GM12878 (cell line): ENCODE measurements at regions not wholly inside any gene's neighbourhood (a gene's known extent, or its start where the extent isn't known, plus 50 kb on each side); places are given as distances from the start of the nearest gene placed in this dataset.

Experiments used
- ATAC-seq: fragments of 200-7000 bp; cut with Tn5 transposase; 3 replicates; pipeline ENCODE4 v1.9.1; 2020; ENCODE audit warnings: mild to moderate bottlenecking, moderate library complexity
- BruUV-seq: library from RNA; stranded (reverse); fragments of 400-500 nt; replicated peaks from 2 replicates; lab custom pipeline; 2021; lab: Mats Ljungman, UMichigan
- CTCF ChIA-PET: fragments of 300-600 bp; sonication (Branson Sonifier 250); formaldehyde crosslinking; extraction: SDS; loops from one replicate; lab custom pipeline; 2021; ENCODE audit warnings: inconsistent platforms; lab: Yijun Ruan, JAX
- POLR2A ChIA-PET: fragments of 350-600 bp; formaldehyde crosslinking; extraction: SDS; loops from one replicate; lab custom pipeline; 2021; ENCODE audit warnings: inconsistent platforms; lab: Charles Lee
- RAD21 ChIA-PET: fragments of 300-600 bp; sonication (Branson Sonifier 250); formaldehyde crosslinking; loops from one replicate; lab custom pipeline; 2023; ENCODE audit warnings: antibody characterized with exemption; ENCODE audit not compliant: unreplicated experiment; lab: Charles Lee
- SMC1A ChIA-PET: fragments of 300-600 bp; sonication (Branson Sonifier 250); formaldehyde crosslinking; loops from one replicate; lab custom pipeline; 2023; ENCODE audit not compliant: unreplicated experiment, uncharacterized antibody; lab: Charles Lee
- DNase-seq: peaks from one replicate; pipeline ENCODE4 v3.0.0-alpha.2; 2011; ENCODE audit warnings: low read depth, low spot score
- FAIRE-seq: peaks from 3 replicates; lab custom pipeline; 2011; peaks lifted over from hg19 to GRCh38; lab: Jason Lieb, UNC
- H2AFZ ChIP-seq: 2 replicates; pipeline ENCODE4 v1.6.0; 2011; ENCODE audit warnings: low read depth, low read length, control low read depth; ENCODE audit not compliant: control insufficient read depth
- H3K27ac ChIP-seq: 2 replicates; pipeline ENCODE4 v1.5.1; 2011; ENCODE audit warnings: control low read depth; ENCODE audit not compliant: control insufficient read depth, insufficient read depth
- H3K27me3 ChIP-seq, 2 experiments: replicated peaks in 1 of 2; 2 replicates each; pipeline versions ENCODE4 v1.6.0 to v1.6.1; 2011; ENCODE audit warnings: low read length in 1 of 2; ENCODE audit not compliant: control insufficient read depth in 2 of 2, insufficient read depth in 2 of 2
- H3K36me3 ChIP-seq, 2 experiments: 2 replicates each; pipeline ENCODE4 v1.5.1; 2011; ENCODE audit warnings: low read length in 1 of 2; ENCODE audit not compliant: control insufficient read depth in 2 of 2, insufficient read depth in 2 of 2
- H3K4me1 ChIP-seq: 2 replicates; pipeline ENCODE4 v1.6.1; 2011; ENCODE audit warnings: mild to moderate bottlenecking, low read length, moderate library complexity, mixed read lengths; ENCODE audit not compliant: control insufficient read depth, insufficient read depth
- H3K4me2 ChIP-seq: 2 replicates; pipeline ENCODE4 v1.6.0; 2011; ENCODE audit warnings: control low read depth; ENCODE audit not compliant: control insufficient read depth, insufficient read depth
- H3K4me3 ChIP-seq: fragments of 200-600 bp; sonication (generic); 2 replicates; pipeline ENCODE4 v1.5.1; 2016
- H3K79me2 ChIP-seq: 2 replicates; pipeline ENCODE4 v1.6.0; 2011; ENCODE audit warnings: low read length; ENCODE audit not compliant: control insufficient read depth, insufficient read depth
- H3K9ac ChIP-seq: 2 replicates; pipeline ENCODE4 v1.8.0; 2011; ENCODE audit warnings: low read length, control low read depth, mixed read lengths; ENCODE audit not compliant: control insufficient read depth, insufficient read depth
- H3K9me3 ChIP-seq: replicated peaks from 3 replicates; pipeline ENCODE4 v1.5.1; 2011; ENCODE audit warnings: mild to moderate bottlenecking, low read length; ENCODE audit not compliant: control insufficient read depth, insufficient read depth
- H4K20me1 ChIP-seq: 2 replicates; pipeline ENCODE4 v1.6.0; 2011; ENCODE audit not compliant: control insufficient read depth, insufficient read depth
- ATF3 ChIP-seq: IDR thresholded peaks from 2 replicates; pipeline ENCODE4 v1.6.1; 2011; ENCODE audit warnings: low read depth, mild to moderate bottlenecking, low read length, moderate library complexity, borderline replicate concordance; ENCODE audit errors: extremely low read depth
- E4F1 ChIP-seq: fragments of 450-650 bp; IDR thresholded peaks from 2 replicates; pipeline ENCODE4 v1.6.1; 2018; ENCODE audit warnings: borderline replicate concordance, mild to moderate bottlenecking; ENCODE audit not compliant: partially characterized antibody
- HDGF ChIP-seq: fragments of 450-650 bp; IDR thresholded peaks from 2 replicates; pipeline ENCODE4 v1.6.1; 2016; ENCODE audit warnings: antibody characterized with exemption
- IRF3 ChIP-seq: fragments of 450-650 bp; IDR thresholded peaks from 2 replicates; pipeline ENCODE4 v1.6.1; 2014; ENCODE audit warnings: mild to moderate bottlenecking
- LARP7 ChIP-seq: fragments of 450-650 bp; IDR thresholded peaks from 2 replicates; pipeline ENCODE4 v1.6.1; 2017; ENCODE audit warnings: mild to moderate bottlenecking
- MEF2A ChIP-seq: IDR thresholded peaks from 2 replicates; pipeline ENCODE4 v1.6.1; 2011; ENCODE audit warnings: low read depth, mild to moderate bottlenecking, low read length, moderate library complexity; ENCODE audit not compliant: insufficient read depth
- MLLT1 ChIP-seq: fragments of 450-650 bp; IDR thresholded peaks from 2 replicates; pipeline ENCODE4 v1.6.1; 2016; ENCODE audit warnings: mild to moderate bottlenecking
- MYB ChIP-seq: fragments of 150-350 bp; IDR thresholded peaks from 2 replicates; pipeline ENCODE4 v1.6.1; 2014; ENCODE audit warnings: mild to moderate bottlenecking, low read depth, low read length, borderline replicate concordance
- NR2F1 ChIP-seq: fragments of 450-650 bp; conservative IDR thresholded peaks from 2 replicates; pipeline ENCODE4 v1.6.1; 2017; ENCODE audit warnings: mild to moderate bottlenecking
- RAD21 ChIP-seq: IDR thresholded peaks from 2 replicates; pipeline ENCODE4 v1.6.1; 2011; ENCODE audit warnings: mild to moderate bottlenecking, low read depth, low read length, moderate library complexity; ENCODE audit not compliant: insufficient read depth
- REST ChIP-seq: IDR thresholded peaks from 2 replicates; pipeline ENCODE4 v1.6.1; 2012; ENCODE audit warnings: mild to moderate bottlenecking, low read depth, low read length
- ZBTB11 ChIP-seq: fragments of 450-650 bp; formaldehyde crosslinking; IDR thresholded peaks from 2 replicates; pipeline ENCODE4 v1.5.0; 2022; ENCODE audit warnings: mild to moderate bottlenecking, missing genetic modification characterization
- WGBS: methylation state at CpG from one replicate; pipeline ENCODE4 v1.1.6; 2016; ENCODE audit warnings: low lambda C conversion rate; ENCODE audit not compliant: insufficient replicate concordance, insufficient coverage; ENCODE audit errors: missing lambda C conversion rate; 5-methylcytosine and 5-hydroxymethylcytosine counted together
- in situ Hi-C: fragments of 300-500 bp; cut with MboI; formaldehyde crosslinking; loops from 9 replicates; pipeline ENCODE4 v1.14.3; 2018; ENCODE audit warnings: mixed read lengths
- intact Hi-C: fragments of 100-400 bp; cut with micrococcal nuclease; formaldehyde crosslinking; loops from one replicate; pipeline ENCODE4 v1.14.2; 2022; ENCODE audit not compliant: unreplicated experiment

- ChIA-PET RAD21 (no interaction called here), POLR2A (no interaction called here), CTCF (no interaction called here), SMC1A (no interaction called here)
- intact Hi-C loops, result no loop called here
- H3K36me3 ChIP-seq, result no peaks in the 10 kb centered on the region
- H4K20me1 ChIP-seq, result no peaks in the 10 kb centered on the region
- H3K9ac ChIP-seq, result no peak overlapping the region
- no peak overlapping the region for H3K27ac ChIP-seq
- WGBS, result 7% methylated on average over 4 of the region's 4 CpGs
- DNase-seq (no peak), FAIRE-seq (no peak), ATAC-seq (no peak)
- no peak overlapping the region for H2AFZ ChIP-seq
- no peak overlapping the region for H3K4me3 ChIP-seq
- no peak overlapping the region for H3K4me2 ChIP-seq
- no peaks in the 10 kb centered on the region for H3K79me2 ChIP-seq
- no peaks in the 10 kb centered on the region for H3K27me3 ChIP-seq
- BruUV-seq, result no TSS peak
- in situ Hi-C loops, result no loop called here
- H3K4me1 ChIP-seq, result no peaks in the 10 kb centered on the region
- no peaks in the 10 kb centered on the region for H3K9me3 ChIP-seq
- TF ChIP-seq MLLT1 (no peak), IRF3 (no peak), ATF3 (no peak), MEF2A (no peak), HDGF (no peak), MYB (no peak), REST (no peak), NR2F1 (no peak), ZBTB11 (CRISPR knock-in tag) (no peak), E4F1 (no peak), LARP7 (no peak), RAD21 (no peak)
Measured at GRCh38 chr18:1227025-1227424, 322.4 kb downstream of the ADCYAP1 start.
